ENCODE measurements at regions not wholly inside any gene's neighbourhood (a gene's known extent, or its start where the extent isn't known, plus 50 kb on each side); places are given as distances from the start of the nearest gene placed in this dataset.

DNA sequence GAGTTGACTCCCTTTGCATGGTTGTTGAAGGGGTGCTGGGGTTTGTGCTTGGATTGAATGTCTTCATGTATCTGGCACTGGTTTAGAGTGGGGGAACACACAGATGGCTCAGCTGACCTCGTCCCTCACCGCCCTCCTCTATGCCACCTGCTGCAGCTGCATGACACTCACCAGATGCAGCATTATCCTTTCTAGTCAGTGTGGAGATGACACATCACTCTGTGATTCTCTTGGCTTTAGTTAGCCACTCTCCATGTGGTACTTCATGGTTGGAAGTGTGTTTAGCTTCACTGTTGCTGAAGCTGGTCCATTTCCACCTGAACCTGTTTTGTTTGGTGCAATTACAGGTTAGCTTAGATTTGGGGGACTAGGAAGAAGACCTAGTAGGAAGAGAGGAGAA, 56.3 kb upstream of the BMPER start:
- no peaks in the 10 kb centered on the region for H3K36me3 ChIP-seq (replicated peaks in 1 of 2; ENCODE audit: control extremely low read depth in 1 of 2, control insufficient read depth in 1 of 2, extremely low read depth in 1 of 2, insufficient read depth in 2 of 2, low read length in 1 of 2)
- POLR2A ChIA-PET = no interaction called here
- H3K27me3 Mint-ChIP-seq = peaks cover 15% of the 10 kb centered on the region
- CTCF ChIA-PET = no interaction called here
- H4K20me1 ChIP-seq (ENCODE audit: control insufficient read depth, insufficient read depth, low read length, poor library complexity, severe bottlenecking) = no peaks in the 10 kb centered on the region
- H3K4me3 ChIP-seq (ENCODE audit: control extremely low read depth in 1 of 5, extremely low read depth in 1 of 5, insufficient read depth in 1 of 5, low read depth in 2 of 5, low read length in 4 of 5) = no peak overlapping the region
- no peaks in the 10 kb centered on the region for H3K4me1 Mint-ChIP-seq
- H3K27me3 ChIP-seq (replicated peaks in 1 of 4; ENCODE audit: control extremely low read depth in 1 of 4, control insufficient read depth in 3 of 4, insufficient read depth in 4 of 4, low read length in 3 of 4) = no peaks in the 10 kb centered on the region
- intact Hi-C loops (cut with micrococcal nuclease) = no loop called here
- no peaks in the 10 kb centered on the region for H3K9me3 ChIP-seq (ENCODE audit: control extremely low read depth in 1 of 3, control insufficient read depth in 2 of 3, insufficient read depth in 1 of 3, low read length in 2 of 3)
- H3K4me1 ChIP-seq (ENCODE audit: control insufficient read depth in 2 of 2, insufficient read depth in 2 of 2, low read length in 2 of 2) = no peaks in the 10 kb centered on the region
- H3K79me2 ChIP-seq (ENCODE audit: control insufficient read depth, insufficient read depth, low read length) = no peaks in the 10 kb centered on the region
- no peak overlapping the region for H3K4me3 Mint-ChIP-seq
- H3K9me3 Mint-ChIP-seq (ENCODE audit: insufficient read depth) = no peaks in the 10 kb centered on the region
- no peak overlapping the region for H2AFZ ChIP-seq (ENCODE audit: insufficient read depth, low read depth, low read length, poor library complexity, severe bottlenecking)
- no peak overlapping the region for H3K27ac ChIP-seq (ENCODE audit: low read length in 2 of 2)
- H3K27ac Mint-ChIP-seq = no peak overlapping the region
- H3K9ac ChIP-seq (ENCODE audit: low read length) = no peak overlapping the region
- DNase-seq (no peak), ATAC-seq (ENCODE audit: low read depth) (no peak)
- no peak overlapping the region for H3K4me2 ChIP-seq (replicated peaks; ENCODE audit: low read depth, low read length, poor library complexity, severe bottlenecking)
- WGBS (ENCODE audit: insufficient coverage) = no CpG with 5 or more reads among the region's 2 CpGs
- TF ChIP-seq, protein P1, sequence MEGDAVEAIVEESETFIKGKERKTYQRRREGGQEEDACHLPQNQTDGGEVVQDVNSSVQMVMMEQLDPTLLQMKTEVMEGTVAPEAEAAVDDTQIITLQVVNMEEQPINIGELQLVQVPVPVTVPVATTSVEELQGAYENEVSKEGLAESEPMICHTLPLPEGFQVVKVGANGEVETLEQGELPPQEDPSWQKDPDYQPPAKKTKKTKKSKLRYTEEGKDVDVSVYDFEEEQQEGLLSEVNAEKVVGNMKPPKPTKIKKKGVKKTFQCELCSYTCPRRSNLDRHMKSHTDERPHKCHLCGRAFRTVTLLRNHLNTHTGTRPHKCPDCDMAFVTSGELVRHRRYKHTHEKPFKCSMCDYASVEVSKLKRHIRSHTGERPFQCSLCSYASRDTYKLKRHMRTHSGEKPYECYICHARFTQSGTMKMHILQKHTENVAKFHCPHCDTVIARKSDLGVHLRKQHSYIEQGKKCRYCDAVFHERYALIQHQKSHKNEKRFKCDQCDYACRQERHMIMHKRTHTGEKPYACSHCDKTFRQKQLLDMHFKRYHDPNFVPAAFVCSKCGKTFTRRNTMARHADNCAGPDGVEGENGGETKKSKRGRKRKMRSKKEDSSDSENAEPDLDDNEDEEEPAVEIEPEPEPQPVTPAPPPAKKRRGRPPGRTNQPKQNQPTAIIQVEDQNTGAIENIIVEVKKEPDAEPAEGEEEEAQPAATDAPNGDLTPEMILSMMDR (IDR thresholded peaks at IDR 0.05) = no peak
- TF ChIP-seq EZH2 (IDR thresholded peaks at IDR 0.05; ENCODE audit: borderline replicate concordance, insufficient read depth, low read depth, low read length, poor library complexity, severe bottlenecking) = no peak

DNA sequence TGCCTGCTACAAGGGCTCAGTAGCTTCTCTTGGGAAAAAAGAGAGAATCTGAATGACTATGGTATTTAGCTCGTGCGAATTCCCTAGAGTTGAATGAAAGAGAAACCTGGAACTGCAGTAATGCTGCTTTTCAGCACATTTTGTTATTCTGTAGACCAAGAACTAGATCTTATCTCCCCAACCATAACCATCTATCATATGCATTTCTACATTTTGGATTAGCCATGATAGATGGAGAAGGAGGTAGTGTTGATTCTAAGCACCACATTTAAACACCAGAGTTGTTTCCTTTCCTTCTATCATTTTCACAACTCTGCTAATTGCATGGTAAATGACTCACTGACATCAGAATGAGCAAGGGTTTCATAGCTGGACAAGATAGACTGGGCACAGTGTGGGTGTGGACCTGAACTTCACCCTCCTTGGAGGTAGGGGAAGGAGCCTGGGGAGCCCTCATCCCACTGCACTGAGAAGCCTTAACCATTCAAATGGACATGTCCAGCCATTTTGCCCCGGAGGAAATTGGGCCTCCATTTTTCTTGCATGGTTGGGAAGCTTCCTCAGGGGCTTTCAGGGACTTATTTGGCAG, 55.3 kb upstream of the BMPER start:
- Mint-ChIP-seq H3K27ac (no peak overlapping the region), H3K9me3 (ENCODE audit: insufficient read depth) (no peaks in the 10 kb centered on the region), H3K4me3 (no peak overlapping the region), H3K27me3 (peaks cover 18% of the 10 kb centered on the region), H3K4me1 (no peaks in the 10 kb centered on the region)
- H3K79me2 ChIP-seq (ENCODE audit: control insufficient read depth, insufficient read depth, low read length) = no peaks in the 10 kb centered on the region
- H3K4me3 ChIP-seq (ENCODE audit: control extremely low read depth in 1 of 5, extremely low read depth in 1 of 5, insufficient read depth in 1 of 5, low read depth in 2 of 5, low read length in 4 of 5) = no peak overlapping the region
- CTCF ChIA-PET = no interaction called here
- no peak for DNase-seq
- H3K4me1 ChIP-seq (ENCODE audit: control insufficient read depth in 2 of 2, insufficient read depth in 2 of 2, low read length in 2 of 2) = no peaks in the 10 kb centered on the region
- no peak overlapping the region for H3K9ac ChIP-seq (ENCODE audit: low read length)
- no peaks in the 10 kb centered on the region for H3K9me3 ChIP-seq (ENCODE audit: control extremely low read depth in 1 of 3, control insufficient read depth in 2 of 3, insufficient read depth in 1 of 3, low read length in 2 of 3)
- POLR2A ChIA-PET = no interaction called here
- no peaks in the 10 kb centered on the region for H3K36me3 ChIP-seq (replicated peaks in 1 of 2; ENCODE audit: control extremely low read depth in 1 of 2, control insufficient read depth in 1 of 2, extremely low read depth in 1 of 2, insufficient read depth in 2 of 2, low read length in 1 of 2)
- no peak overlapping the region for H2AFZ ChIP-seq (ENCODE audit: insufficient read depth, low read depth, low read length, poor library complexity, severe bottlenecking)
- no peak overlapping the region for H3K4me2 ChIP-seq (replicated peaks; ENCODE audit: low read depth, low read length, poor library complexity, severe bottlenecking)
- H4K20me1 ChIP-seq (ENCODE audit: control insufficient read depth, insufficient read depth, low read length, poor library complexity, severe bottlenecking) = no peaks in the 10 kb centered on the region
- no peaks in the 10 kb centered on the region for H3K27me3 ChIP-seq (replicated peaks in 1 of 4; ENCODE audit: control extremely low read depth in 1 of 4, control insufficient read depth in 3 of 4, insufficient read depth in 4 of 4, low read length in 3 of 4)
- WGBS (ENCODE audit: insufficient coverage) = 71% methylated on average over 1 of the region's 3 CpGs
- H3K27ac ChIP-seq (ENCODE audit: low read length in 2 of 2) = no peak overlapping the region
- TF ChIP-seq, protein P1 (IDR thresholded peaks at IDR 0.05) = no peak
- TF ChIP-seq EZH2 (IDR thresholded peaks at IDR 0.05; ENCODE audit: borderline replicate concordance, insufficient read depth, low read depth, low read length, poor library complexity, severe bottlenecking) = no peak
- ATAC-seq (ENCODE audit: low read depth) = no peak
- intact Hi-C loops (cut with micrococcal nuclease) = no loop called here
